Mucosa of descending colon (tissue), 3 donors: ENCODE measurements at regions not wholly inside any gene's neighbourhood (a gene's known extent, or its start where the extent isn't known, plus 50 kb on each side); places are given as distances from the start of the nearest gene placed in this dataset.

ENCODE experiments used
- ATAC-seq: fragments of 200-7000 bp; cut with Tn5 transposase; one replicate; pipeline ENCODE4 v1.9.1; 2020; ENCODE audit warnings: mild to moderate bottlenecking, moderate library complexity
- DNase-seq, 3 donors: peaks; one replicate each; pipeline ENCODE4 v3.0.0-alpha.2; 2020
- H3K36me3 ChIP-seq: fragments of 200-600 bp; one replicate; pipeline ENCODE4 v1.8.0; 2021; ENCODE audit warnings: low read depth, mild to moderate bottlenecking
- H3K4me1 ChIP-seq: fragments of 200-600 bp; one replicate; pipeline ENCODE4 v1.8.0; 2021; ENCODE audit warnings: low read depth, mild to moderate bottlenecking
- H3K4me3 ChIP-seq: fragments of 200-600 bp; one replicate; pipeline ENCODE4 v1.8.0; 2021; ENCODE audit warnings: mild to moderate bottlenecking
- H3K9me3 ChIP-seq: fragments of 200-600 bp; one replicate; pipeline ENCODE4 v1.8.0; 2021; ENCODE audit warnings: mild to moderate bottlenecking
- CTCF ChIP-seq: fragments of 200-600 bp; IDR thresholded peaks from one replicate; pipeline ENCODE4 v1.8.0; 2022; ENCODE audit warnings: antibody characterized with exemption, mild to moderate bottlenecking
- intact Hi-C, 2 donors: fragments of 100-400 bp; cut with DNase I in 1 of 2; cut with micrococcal nuclease in 1 of 2; formaldehyde crosslinking; loops; one replicate each; pipeline versions ENCODE4 v1.11.0 to v1.11.1; 2022; cut with DNase I, micrococcal nuclease
- donor health status: DM: no; HTN: no; CAD: no; lungs with moderate emphysema.
- donor health status: DM: no; HTN: no; CAD: no.
- donor health status: DM: no; HTN: yes; CAD: no.

- H3K4me3 ChIP-seq = no peak overlapping the region
- no peaks in the 10 kb centered on the region for H3K4me1 ChIP-seq
- no peak for DNase-seq
- intact Hi-C loops = no loop called here
- no peaks in the 10 kb centered on the region for H3K36me3 ChIP-seq
- no peak for TF ChIP-seq CTCF
- ATAC-seq = no peak
- H3K9me3 ChIP-seq = no peaks in the 10 kb centered on the region
Measured at GRCh38 chrY:15579245-15579644, 1054.9 kb downstream of the NLGN4Y start.

- intact Hi-C loops = no loop called here
- H3K4me3 ChIP-seq = no peak overlapping the region
- no peaks in the 10 kb centered on the region for H3K4me1 ChIP-seq
- H3K9me3 ChIP-seq = no peaks in the 10 kb centered on the region
- DNase-seq = no peak
- no peaks in the 10 kb centered on the region for H3K36me3 ChIP-seq
- no peak for ATAC-seq
- no peak for TF ChIP-seq CTCF
Measured at GRCh38 chrY:15583111-15583510, 1058.8 kb downstream of the NLGN4Y start.

DNA sequence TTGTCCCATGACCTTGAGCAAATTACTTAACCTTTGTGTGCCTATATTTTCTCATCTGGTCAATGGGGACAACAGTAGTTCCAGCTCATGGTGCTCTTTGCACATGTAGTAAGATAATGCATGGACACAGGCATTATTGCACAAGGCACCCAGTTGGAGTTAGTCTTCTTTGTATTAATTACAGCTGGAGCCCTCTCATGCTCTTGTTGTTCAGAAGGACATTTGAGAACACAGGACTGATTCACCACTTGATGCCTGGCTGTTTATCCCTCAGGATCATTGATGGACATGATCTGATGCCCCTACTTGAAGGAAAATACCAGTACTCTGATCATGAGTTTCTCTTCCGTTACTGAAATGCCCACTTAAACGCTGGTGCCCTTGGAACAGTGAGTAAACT, 1068.6 kb downstream of the NLGN4Y start:
- ATAC-seq (no peak), DNase-seq (no peak)
- H3K4me1 ChIP-seq = no peaks in the 10 kb centered on the region
- no peak overlapping the region for H3K4me3 ChIP-seq
- no peaks in the 10 kb centered on the region for H3K9me3 ChIP-seq
- intact Hi-C loops = no loop called here
- H3K36me3 ChIP-seq = no peaks in the 10 kb centered on the region
- no peak for TF ChIP-seq CTCF

DNA sequence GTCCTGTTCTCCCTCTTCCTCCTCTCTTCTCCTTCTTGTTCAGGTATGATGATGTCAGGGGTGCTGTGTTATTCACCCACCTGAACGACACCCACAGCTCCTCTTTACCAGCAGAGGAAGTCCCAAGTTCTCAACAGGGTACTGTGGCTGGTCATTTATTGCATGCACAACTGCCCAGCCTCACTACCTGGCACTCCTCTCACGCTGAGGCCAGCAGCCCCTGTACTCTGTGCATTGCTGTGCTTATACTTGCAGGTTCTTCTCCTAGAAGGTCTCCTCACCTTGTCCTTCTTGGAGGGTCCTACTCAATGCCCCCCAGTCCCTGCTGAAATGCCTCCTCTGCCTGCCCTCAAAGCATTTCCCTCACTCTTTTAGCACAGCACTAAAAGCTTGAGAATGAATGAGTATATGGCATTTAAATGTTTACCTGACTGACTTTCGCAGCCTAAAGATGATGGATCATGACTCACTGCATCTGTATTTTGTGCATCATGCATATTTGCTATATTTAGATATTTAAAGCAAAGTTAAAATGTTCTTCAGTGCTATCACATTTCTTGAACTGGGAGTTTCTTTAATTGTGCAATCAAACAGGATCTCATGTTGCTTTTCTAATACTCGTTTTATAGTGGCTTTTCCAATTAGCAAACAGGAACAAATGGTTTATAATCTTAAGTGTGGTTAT, 1069.3 kb downstream of the NLGN4Y start:
- ATAC-seq = no peak
- DNase-seq = no peak
- TF ChIP-seq CTCF = no peak
- intact Hi-C loops = no loop called here
- Histone ChIP-seq H3K36me3 (no peaks in the 10 kb centered on the region), H3K4me3 (no peak overlapping the region), H3K9me3 (no peaks in the 10 kb centered on the region), H3K4me1 (no peaks in the 10 kb centered on the region)

GRCh38 chrY:15594179-15594578, 1069.8 kb downstream of the NLGN4Y start:
- H3K4me3 ChIP-seq = no peak overlapping the region
- DNase-seq = no peak
- no peaks in the 10 kb centered on the region for H3K4me1 ChIP-seq
- no peaks in the 10 kb centered on the region for H3K36me3 ChIP-seq
- no peak for ATAC-seq
- intact Hi-C loops = no loop called here
- no peaks in the 10 kb centered on the region for H3K9me3 ChIP-seq
- no peak for TF ChIP-seq CTCF

GRCh38 chrY:15600565-15600964, 1076.2 kb downstream of the NLGN4Y start:
- intact Hi-C loops = no loop called here
- H3K36me3 ChIP-seq = no peaks in the 10 kb centered on the region
- H3K4me3 ChIP-seq = no peak overlapping the region
- ATAC-seq = no peak
- no peak for DNase-seq
- H3K9me3 ChIP-seq = no peaks in the 10 kb centered on the region
- no peaks in the 10 kb centered on the region for H3K4me1 ChIP-seq
- no peak for TF ChIP-seq CTCF
